Astrocyte (in vitro differentiated cells and primary cell): ENCODE measurements at regions not wholly inside any gene's neighbourhood (a gene's known extent, or its start where the extent isn't known, plus 50 kb on each side); places are given as distances from the start of the nearest gene placed in this dataset.
"Not testable (repeated sequence)": the region's sequence is repeated elsewhere in the genome, so short reads cannot be mapped to it uniquely, and the experiment has no call there.

Experiments
- DNase-seq: peaks from one replicate; pipeline ENCODE4 v3.0.0-alpha.2; 2010; ENCODE audit warnings: low read depth
- FAIRE-seq: peaks from 2 replicates; lab custom pipeline; 2011; peaks lifted over from hg19 to GRCh38; lab: Jason Lieb, UNC
- H2AFZ ChIP-seq: 2 replicates; pipeline ENCODE4 v1.6.0; 2012; ENCODE audit warnings: low read depth, low read length, inconsistent platforms
- H3K27ac ChIP-seq: 2 replicates; pipeline ENCODE4 v1.5.1; 2011; ENCODE audit warnings: low read depth, low read length, inconsistent platforms
- H3K27me3 ChIP-seq: 2 replicates; pipeline ENCODE4 v1.6.0; 2011; ENCODE audit warnings: low read length, inconsistent platforms; ENCODE audit not compliant: insufficient read depth
- H3K36me3 ChIP-seq: 2 replicates; pipeline ENCODE4 v1.5.1; 2011; ENCODE audit warnings: low read length, inconsistent platforms; ENCODE audit not compliant: insufficient read depth
- H3K4me1 ChIP-seq: 2 replicates; pipeline ENCODE4 v1.5.1; 2011; ENCODE audit warnings: low read length, inconsistent platforms; ENCODE audit not compliant: insufficient read depth
- H3K4me2 ChIP-seq: 2 replicates; pipeline ENCODE4 v1.6.0; 2012; ENCODE audit warnings: low read length, inconsistent platforms
- H3K4me3 ChIP-seq: 2 replicates; pipeline ENCODE4 v1.5.1; 2011; ENCODE audit warnings: low read depth, mild to moderate bottlenecking, low read length, inconsistent platforms; ENCODE audit not compliant: insufficient read depth
- H3K79me2 ChIP-seq: 2 replicates; pipeline ENCODE4 v1.6.0; 2012; ENCODE audit warnings: mild to moderate bottlenecking, low read length, inconsistent platforms; ENCODE audit not compliant: insufficient read depth
- H3K9ac ChIP-seq: 2 replicates; pipeline ENCODE4 v1.6.0; 2012; ENCODE audit warnings: mild to moderate bottlenecking, low read length, inconsistent platforms
- H3K9me3 ChIP-seq: 2 replicates; pipeline ENCODE4 v1.5.1; 2012; ENCODE audit warnings: low read depth, mild to moderate bottlenecking, low read length, inconsistent platforms; ENCODE audit not compliant: insufficient read depth
- H4K20me1 ChIP-seq: 2 replicates; pipeline ENCODE4 v1.6.0; 2012; ENCODE audit warnings: low read length, inconsistent platforms; ENCODE audit not compliant: insufficient read depth
- H3K27ac Mint-ChIP-seq: one replicate; pipeline ENCODE4 v1.8.0; 2021; ENCODE audit warnings: mild to moderate bottlenecking, mixed read lengths; ENCODE audit not compliant: unreplicated experiment
- H3K27me3 Mint-ChIP-seq: one replicate; pipeline ENCODE4 v1.8.0; 2021; ENCODE audit warnings: low read depth, mixed read lengths; ENCODE audit not compliant: unreplicated experiment
- H3K36me3 Mint-ChIP-seq: one replicate; pipeline ENCODE4 v1.8.0; 2021; ENCODE audit warnings: low read depth, mixed read lengths; ENCODE audit not compliant: unreplicated experiment
- H3K4me1 Mint-ChIP-seq: one replicate; pipeline ENCODE4 v1.8.0; 2021; ENCODE audit warnings: low read depth, mixed read lengths; ENCODE audit not compliant: unreplicated experiment
- H3K4me3 Mint-ChIP-seq: one replicate; pipeline ENCODE4 v1.8.0; 2021; ENCODE audit warnings: mild to moderate bottlenecking, moderate library complexity, mixed read lengths; ENCODE audit not compliant: unreplicated experiment
- H3K9me3 Mint-ChIP-seq: one replicate; pipeline ENCODE4 v1.8.0; 2021; ENCODE audit warnings: mild to moderate bottlenecking, mixed read lengths; ENCODE audit not compliant: unreplicated experiment
- CTCF ChIP-seq: IDR thresholded peaks from 2 replicates; pipeline ENCODE4 v1.5.1; 2011; ENCODE audit warnings: low read depth, mild to moderate bottlenecking, inconsistent platforms, low read length, moderate library complexity; ENCODE audit not compliant: insufficient read depth
- EZH2 ChIP-seq: IDR thresholded peaks from 2 replicates; pipeline ENCODE4 v1.6.1; 2012; ENCODE audit warnings: mild to moderate bottlenecking, low read length, inconsistent platforms; ENCODE audit not compliant: insufficient read depth

DNA sequence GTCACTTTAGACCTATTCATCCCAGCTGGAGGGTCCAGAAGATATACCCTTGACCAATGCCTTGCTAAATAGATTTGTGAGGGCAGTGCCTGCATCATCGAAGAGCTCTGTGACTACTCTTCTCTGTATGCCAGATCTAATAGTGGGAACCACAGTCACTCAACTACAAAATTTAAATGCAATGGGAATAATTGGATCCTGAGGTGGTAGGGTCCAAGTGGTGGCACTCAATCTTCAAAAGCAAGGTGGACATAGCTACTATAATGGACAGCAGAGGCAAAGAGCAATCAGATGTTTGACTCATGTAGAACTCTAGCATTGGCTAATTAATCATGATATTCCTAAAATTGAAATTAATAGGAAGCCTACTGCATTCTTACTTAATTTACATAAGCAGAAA, 554.3 kb upstream of the GRM3 start:
- Histone ChIP-seq H3K9me3 (no peaks in the 10 kb centered on the region), H4K20me1 (no peaks in the 10 kb centered on the region), H3K27ac (no peak overlapping the region), H3K4me1 (no peaks in the 10 kb centered on the region), H3K27me3 (no peaks in the 10 kb centered on the region), H3K79me2 (no peaks in the 10 kb centered on the region), H3K4me2 (no peak overlapping the region), H3K9ac (no peak overlapping the region), H3K36me3 (no peaks in the 10 kb centered on the region), H3K4me3 (no peak overlapping the region), H2AFZ (no peak overlapping the region)
- H3K27ac Mint-ChIP-seq, result no peak overlapping the region
- no peaks in the 10 kb centered on the region for H3K36me3 Mint-ChIP-seq
- H3K27me3 Mint-ChIP-seq, result no peaks in the 10 kb centered on the region
- no peak for FAIRE-seq
- H3K4me3 Mint-ChIP-seq, result no peak overlapping the region
- no peak for DNase-seq
- peaks cover 6% of the 10 kb centered on the region for H3K9me3 Mint-ChIP-seq
- no peaks in the 10 kb centered on the region for H3K4me1 Mint-ChIP-seq
- TF ChIP-seq EZH2, result no peak

- H3K27me3 ChIP-seq, H3K4me1 ChIP-seq, H3K9me3 ChIP-seq, H3K4me3 ChIP-seq, H3K27me3 Mint-ChIP-seq, H3K79me2 ChIP-seq, H3K36me3 Mint-ChIP-seq, H3K4me1 Mint-ChIP-seq, H4K20me1 ChIP-seq, H3K9me3 Mint-ChIP-seq, H3K27ac Mint-ChIP-seq, H3K27ac ChIP-seq, H2AFZ ChIP-seq, H3K4me2 ChIP-seq, FAIRE-seq, DNase-seq, H3K36me3 ChIP-seq, H3K9ac ChIP-seq, H3K4me3 Mint-ChIP-seq: not testable (repeated sequence)
Measured at GRCh38 chr7:86064572-86064971, 579.1 kb upstream of the GRM3 start.

DNA sequence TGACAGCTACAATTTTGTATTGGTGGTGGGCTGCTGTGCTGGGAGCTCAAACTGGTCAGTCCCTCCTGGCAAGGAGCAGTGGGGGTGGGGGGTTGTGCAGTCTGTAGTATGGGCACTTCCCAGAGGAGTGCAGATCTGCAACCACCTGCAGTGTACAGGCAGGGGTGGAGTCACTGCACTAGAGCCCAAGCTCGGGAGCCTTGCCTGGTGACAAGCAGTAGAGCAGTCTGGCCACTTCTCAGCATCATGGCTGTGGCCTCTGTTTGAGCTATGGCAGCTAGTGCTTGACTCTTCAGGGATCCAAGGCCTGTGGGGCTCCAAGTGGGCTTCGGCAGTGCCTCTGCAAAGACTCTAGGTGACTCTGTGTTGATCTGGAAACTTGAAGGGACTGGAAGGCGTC, 585.1 kb upstream of the GRM3 start:
- Histone ChIP-seq H3K4me3 (no peak overlapping the region), H3K79me2 (no peaks in the 10 kb centered on the region), H3K4me2 (no peak overlapping the region), H3K9me3 (no peaks in the 10 kb centered on the region), H2AFZ (no peak overlapping the region), H3K9ac (no peak overlapping the region), H3K27me3 (no peaks in the 10 kb centered on the region), H3K36me3 (no peaks in the 10 kb centered on the region), H4K20me1 (no peaks in the 10 kb centered on the region), H3K27ac (no peak overlapping the region), H3K4me1 (no peaks in the 10 kb centered on the region)
- DNase-seq (no peak), FAIRE-seq (no peak)
- H3K9me3 Mint-ChIP-seq, result peaks cover 3% of the 10 kb centered on the region
- no peak overlapping the region for H3K4me3 Mint-ChIP-seq
- H3K4me1 Mint-ChIP-seq, result no peaks in the 10 kb centered on the region
- TF ChIP-seq EZH2, result no peak
- TF ChIP-seq CTCF, result no peak
- H3K27me3 Mint-ChIP-seq, result no peaks in the 10 kb centered on the region
- no peak overlapping the region for H3K27ac Mint-ChIP-seq
- no peaks in the 10 kb centered on the region for H3K36me3 Mint-ChIP-seq

DNA sequence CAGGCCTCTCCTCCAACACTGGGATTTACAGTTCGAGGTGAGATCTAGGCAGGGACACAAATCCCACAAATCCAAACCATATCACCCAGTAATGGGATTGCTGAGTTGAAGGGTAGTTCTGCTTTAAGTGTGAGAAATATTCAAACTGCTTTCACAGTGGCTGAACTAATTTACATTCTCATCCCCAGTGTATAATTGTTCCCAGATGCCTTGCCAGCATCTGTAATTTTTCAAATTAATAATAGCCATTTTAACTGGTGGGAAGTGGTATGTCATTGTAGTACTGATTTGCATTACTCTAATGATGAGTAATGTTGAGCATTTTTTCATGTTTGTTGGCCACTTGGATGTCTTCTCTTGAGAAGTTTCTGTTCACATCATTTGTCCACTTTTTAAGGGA, 592.8 kb upstream of the GRM3 start:
- no peaks in the 10 kb centered on the region for H4K20me1 ChIP-seq
- DNase-seq (no peak), FAIRE-seq (no peak)
- Mint-ChIP-seq H3K4me3 (no peak overlapping the region), H3K4me1 (peaks cover 4% of the 10 kb centered on the region), H3K27me3 (no peaks in the 10 kb centered on the region), H3K36me3 (no peaks in the 10 kb centered on the region), H3K27ac (no peak overlapping the region), H3K9me3 (no peaks in the 10 kb centered on the region)
- no peak overlapping the region for H2AFZ ChIP-seq
- no peak overlapping the region for H3K4me3 ChIP-seq
- H3K79me2 ChIP-seq, result no peaks in the 10 kb centered on the region
- H3K9ac ChIP-seq, result no peak overlapping the region
- H3K4me1 ChIP-seq, result no peaks in the 10 kb centered on the region
- no peaks in the 10 kb centered on the region for H3K9me3 ChIP-seq
- no peak for TF ChIP-seq EZH2
- H3K4me2 ChIP-seq, result no peak overlapping the region
- H3K36me3 ChIP-seq, result no peaks in the 10 kb centered on the region
- no peaks in the 10 kb centered on the region for H3K27me3 ChIP-seq
- no peak overlapping the region for H3K27ac ChIP-seq
